Jurkat, Clone E6-1 (cell line): ENCODE measurements at regions not wholly inside any gene's neighbourhood (a gene's known extent, or its start where the extent isn't known, plus 50 kb on each side); places are given as distances from the start of the nearest gene placed in this dataset.

Experiments used
- DNase-seq: peaks from one replicate; pipeline ENCODE4 v3.0.0-alpha.2; 2011; ENCODE audit warnings: low read depth, low spot score
- H3K4me3 ChIP-seq: 2 replicates; pipeline ENCODE4 v1.5.1; 2011; ENCODE audit warnings: mild to moderate bottlenecking, low read length, control low read depth, moderate library complexity

DNA sequence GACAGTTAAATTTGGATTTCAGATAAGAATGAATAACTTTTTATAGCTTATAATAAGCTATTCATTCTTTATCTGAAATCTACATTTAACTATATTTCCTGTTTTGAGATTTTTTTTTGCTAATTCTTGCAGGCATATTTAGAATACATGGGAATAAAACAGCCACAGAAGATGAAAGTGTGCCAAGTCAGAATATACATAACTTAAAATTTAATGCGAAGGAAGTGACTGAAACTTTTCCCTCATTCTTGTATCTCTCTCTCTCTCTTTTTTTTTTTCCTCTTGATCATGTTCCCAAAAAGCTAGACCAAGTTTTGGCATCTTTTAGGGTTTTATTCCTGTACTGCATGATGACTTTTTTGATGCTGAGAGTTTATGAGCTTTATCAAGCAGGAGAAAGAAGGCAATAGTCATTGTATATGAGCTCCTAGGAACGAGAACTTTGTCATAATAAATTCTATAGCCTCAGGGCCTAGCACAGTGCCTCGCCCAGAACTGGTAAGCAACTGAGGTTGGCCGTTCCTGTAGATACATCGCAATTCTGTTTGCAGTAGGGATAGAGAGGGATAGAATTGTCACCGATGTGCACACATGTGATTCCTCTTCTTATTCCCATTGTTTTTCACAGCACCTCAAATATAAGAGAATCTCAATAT is 205.2 kb downstream of the MYLK4 start:
- DNase-seq, result no peak
- H3K4me3 ChIP-seq, result no peak overlapping the region

- no peak for DNase-seq
Observed at GRCh38 chr6:2543321-2543720, 207.4 kb downstream of the MYLK4 start.

GRCh38 chr6:2542858-2543218 is 207.9 kb downstream of the MYLK4 start:
- DNase-seq, result peak; percentile 100
- H3K4me3 ChIP-seq, result 0 out of 2 replicates have a peak overlapping the region, but pooled peaks have one; percentile 3

More at GRCh38 chr6:2543321-2543720, 207.4 kb downstream of the MYLK4 start:
- H3K4me3 ChIP-seq, result peak overlapping the region; percentile 19

DNA sequence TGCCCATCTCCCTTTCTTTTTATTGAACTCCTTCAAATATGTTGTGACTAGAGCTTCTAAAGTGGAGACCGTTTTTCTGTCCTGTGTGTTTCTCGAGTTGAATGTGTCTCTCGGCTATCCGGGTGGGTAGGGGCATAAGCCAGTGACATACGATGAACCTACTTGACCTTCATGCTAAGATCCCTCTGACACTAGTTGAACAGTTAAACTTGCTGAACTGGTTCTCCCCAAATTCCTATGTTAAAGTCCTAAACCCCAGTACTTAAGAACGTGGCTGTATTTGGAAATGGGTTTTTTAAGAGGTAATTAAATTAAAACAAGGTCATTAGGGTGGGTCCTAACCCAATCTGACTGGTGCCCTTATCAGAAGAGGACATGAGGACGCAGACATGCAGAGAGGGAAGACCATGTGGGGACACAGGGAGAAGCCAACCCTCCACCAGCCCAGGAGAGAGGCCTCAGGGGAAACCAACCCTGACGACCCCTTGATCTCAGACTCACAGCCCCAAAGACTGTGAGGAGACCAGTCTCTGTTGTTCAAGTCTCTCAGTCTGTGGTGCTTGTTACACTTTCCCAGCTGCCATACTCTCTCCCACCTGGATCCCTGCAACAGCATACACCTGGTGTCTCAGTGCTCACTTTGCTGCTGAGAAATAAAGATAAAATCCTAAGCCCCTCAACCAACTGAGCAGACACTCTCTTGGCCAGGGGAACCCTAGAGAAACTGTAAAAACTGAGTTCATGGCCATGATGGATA is 208.4 kb downstream of the MYLK4 start:
- DNase-seq, result no peak
- peak overlapping the region; percentile 3; the same call in 1 of the 2 replicates for H3K4me3 ChIP-seq

DNA sequence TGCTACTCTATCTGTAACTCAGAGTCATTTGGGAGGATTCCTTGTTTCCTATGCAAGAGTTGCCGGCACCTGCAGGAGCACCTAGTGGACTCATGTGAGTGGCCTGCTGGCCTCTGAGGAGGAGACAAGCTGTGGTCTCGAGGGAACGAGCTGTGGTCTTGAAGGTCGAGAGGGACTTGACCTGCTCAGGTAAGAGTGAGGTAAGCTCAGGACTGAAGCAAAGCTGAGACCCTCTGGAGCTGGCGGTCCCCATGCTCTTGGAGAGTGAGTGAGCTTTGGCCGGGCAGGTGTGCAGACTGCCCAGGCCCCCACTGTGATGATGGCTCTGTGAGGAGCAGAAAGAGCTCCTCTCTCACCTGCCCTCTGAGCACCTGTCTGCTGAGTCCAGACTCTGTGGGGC is 214.3 kb downstream of the MYLK4 start:
- H3K4me3 ChIP-seq, result no peak overlapping the region
- DNase-seq, result no peak

- no peak overlapping the region for H3K4me3 ChIP-seq
- no peak for DNase-seq
Observed at GRCh38 chr6:2535506-2535905, 215.2 kb downstream of the MYLK4 start.

DNA sequence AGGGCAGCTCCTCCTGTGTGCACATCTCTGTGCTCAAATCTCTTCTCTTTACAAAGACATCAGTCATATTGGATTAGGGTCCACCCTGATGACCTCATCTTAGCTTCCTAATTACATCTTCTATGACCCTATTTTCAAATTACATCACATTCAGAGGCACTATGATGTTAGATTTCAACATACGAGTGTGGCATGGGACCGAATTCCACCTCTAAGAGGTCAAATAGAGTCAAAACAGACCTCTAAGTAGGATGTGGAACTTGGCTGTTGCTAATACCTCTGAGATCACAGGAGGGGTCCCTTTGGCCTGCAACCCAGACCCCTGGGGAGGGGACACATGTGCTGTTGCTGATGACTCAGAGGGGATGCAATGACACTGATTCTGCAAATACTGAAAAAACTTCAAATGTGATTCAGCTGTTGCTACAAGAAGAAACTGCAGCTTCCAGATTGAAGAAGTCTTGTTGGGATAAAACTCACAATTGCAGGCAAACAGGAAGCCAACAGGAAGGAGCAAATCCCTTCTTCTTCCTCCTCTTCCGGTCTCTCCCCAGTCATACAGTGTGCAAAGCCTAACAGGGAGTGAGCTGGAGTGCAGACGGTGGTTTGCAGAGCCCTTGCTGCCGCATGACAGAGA is 216.2 kb downstream of the MYLK4 start:
- DNase-seq, result no peak
- H3K4me3 ChIP-seq, result no peak overlapping the region

DNA sequence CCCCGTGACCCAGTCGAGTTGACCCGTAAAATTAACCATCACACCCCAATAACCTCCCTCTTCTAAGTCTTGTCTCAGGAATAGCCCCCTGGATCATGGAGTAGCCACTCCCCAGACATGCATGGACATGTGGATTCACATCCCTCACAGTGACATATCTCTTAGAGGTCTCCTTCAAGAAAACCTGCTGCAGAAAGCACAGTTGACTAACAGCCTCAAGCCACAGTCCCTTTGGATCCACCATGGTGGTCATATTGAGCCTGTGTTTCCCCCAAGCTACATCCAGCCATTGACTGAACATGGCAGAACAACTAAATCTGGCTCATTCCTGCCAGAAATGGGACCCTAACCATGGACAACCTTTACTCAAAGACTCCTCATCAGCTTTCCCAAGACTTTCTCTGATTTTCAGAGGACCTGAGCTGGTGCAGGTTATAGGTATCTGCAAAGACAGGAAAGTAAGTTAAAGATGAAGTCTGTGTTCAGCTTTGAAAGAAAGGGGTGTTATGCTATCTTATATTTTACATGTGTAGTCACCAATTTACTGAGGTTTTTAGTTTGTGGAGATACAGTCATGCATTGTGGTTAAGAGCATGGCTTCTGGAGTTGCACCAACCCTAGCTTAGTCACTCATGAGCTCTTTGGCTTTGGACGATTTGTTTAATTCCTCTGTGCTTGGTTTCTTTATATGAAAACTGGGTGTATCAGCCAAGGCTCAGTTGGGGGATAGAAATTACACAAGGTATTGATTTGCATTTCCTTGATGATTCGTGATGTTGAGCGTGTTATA is 219.1 kb downstream of the MYLK4 start:
- DNase-seq, result no peak

DNA sequence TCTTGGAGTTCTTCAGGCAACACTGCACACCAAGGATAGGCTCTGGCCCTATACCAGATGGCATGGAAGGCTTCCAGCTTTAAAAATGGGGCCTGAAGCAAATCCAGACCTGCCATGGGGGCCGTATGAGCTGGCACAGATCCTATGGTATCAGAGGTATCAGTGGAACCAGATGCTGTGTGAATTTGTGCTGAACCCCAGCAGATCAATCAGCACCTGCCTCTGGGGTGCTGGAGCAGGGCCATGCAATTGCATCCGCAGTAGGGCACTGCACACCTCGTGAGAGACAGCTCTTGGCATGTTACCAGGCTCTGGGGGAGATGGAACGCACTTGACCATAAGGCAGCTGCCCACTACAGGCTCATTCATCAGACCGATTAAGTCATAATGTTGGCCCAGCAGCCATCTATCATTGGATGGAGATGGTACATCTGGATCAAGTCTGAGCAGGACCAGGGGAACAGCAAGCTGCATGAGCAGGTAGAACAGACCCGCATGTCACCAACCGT is 221.5 kb downstream of the MYLK4 start:
- H3K4me3 ChIP-seq, result no peak overlapping the region
- DNase-seq, result no peak

More for the DNA sequence above, 219.1 kb downstream of the MYLK4 start:
- H3K4me3 ChIP-seq, result no peak overlapping the region

DNA sequence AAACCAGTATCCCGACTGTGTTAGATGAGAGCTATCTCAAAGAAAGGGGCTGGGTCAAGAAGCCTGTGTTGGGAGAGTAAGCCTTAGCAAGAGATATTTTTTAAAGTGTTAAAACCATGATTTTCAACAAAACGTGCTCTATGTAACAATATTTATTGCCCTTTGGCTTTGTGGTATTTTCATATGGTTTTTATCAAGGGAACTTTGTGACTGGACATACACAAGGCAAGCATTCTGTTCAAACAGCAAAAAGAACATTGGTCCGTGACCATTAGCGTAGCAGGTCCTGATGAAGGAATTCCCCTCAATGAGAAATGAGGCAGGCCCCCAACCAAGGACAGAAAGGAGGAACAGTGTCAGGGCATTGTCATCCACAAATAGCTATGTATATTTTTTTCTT is 222.6 kb downstream of the MYLK4 start:
- no peak overlapping the region for H3K4me3 ChIP-seq
- no peak for DNase-seq

GRCh38 chr6:2526766-2527165 is 224.0 kb downstream of the MYLK4 start:
- DNase-seq, result no peak
- H3K4me3 ChIP-seq, result no peak overlapping the region

- no peak for DNase-seq
- no peak overlapping the region for H3K4me3 ChIP-seq
Observed at GRCh38 chr6:2524090-2524489, 226.6 kb downstream of the MYLK4 start.

DNA sequence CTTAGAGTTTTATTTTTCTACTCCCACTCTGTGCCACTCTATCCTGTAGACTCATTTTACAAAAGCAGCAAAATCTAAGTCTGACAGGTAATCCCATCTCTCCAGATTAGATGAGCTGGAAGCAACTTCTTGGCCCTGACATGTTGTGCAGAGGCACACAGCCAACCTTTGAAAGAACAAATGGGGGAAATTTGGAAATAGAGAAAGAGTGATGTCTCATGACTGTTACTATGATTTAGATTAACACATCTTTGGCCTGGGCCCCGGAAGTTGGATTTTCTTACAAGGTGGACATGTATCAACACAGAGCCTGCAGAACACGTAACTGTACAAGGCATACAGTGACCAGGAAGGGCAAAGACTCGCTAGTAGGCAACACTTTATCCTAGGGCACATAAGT is 227.7 kb downstream of the MYLK4 start:
- no peak overlapping the region for H3K4me3 ChIP-seq
- DNase-seq, result no peak

GRCh38 chr6:2522521-2522920 is 228.2 kb downstream of the MYLK4 start:
- DNase-seq, result no peak
- no peak overlapping the region for H3K4me3 ChIP-seq

DNA sequence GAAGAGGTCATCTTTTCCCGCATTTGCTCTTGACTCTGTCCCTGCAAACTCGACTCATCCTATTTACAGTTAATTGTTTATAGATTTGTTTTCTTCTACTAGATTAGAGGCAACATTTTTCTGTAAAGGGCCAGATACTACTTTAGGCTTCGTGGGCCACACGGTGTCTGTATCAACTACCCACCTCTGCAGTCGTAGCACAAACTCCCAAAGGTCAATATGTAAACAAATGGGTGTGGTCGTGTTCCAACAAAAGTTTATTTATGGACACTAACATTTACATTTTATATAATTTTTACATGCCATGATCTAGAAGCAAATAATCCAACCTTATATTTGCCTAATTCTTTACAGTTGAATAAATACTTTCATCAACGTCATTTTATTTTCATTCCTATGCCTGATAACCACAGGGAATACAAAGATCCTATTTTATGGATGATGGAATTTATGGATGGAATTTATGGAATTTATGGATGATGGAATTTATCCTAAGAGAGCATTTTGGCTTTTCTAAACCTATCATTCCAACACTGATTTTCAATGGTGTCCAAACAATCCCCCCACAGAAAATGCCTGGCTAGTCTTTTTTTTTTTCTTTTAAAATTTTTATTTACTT is 232.8 kb downstream of the MYLK4 start:
- no peak overlapping the region for H3K4me3 ChIP-seq
- DNase-seq, result no peak

GRCh38 chr6:2517401-2517800 is 233.3 kb downstream of the MYLK4 start:
- no peak for DNase-seq
- no peak overlapping the region for H3K4me3 ChIP-seq

GRCh38 chr6:2516059-2516458 is 234.7 kb downstream of the MYLK4 start:
- no peak overlapping the region for H3K4me3 ChIP-seq

DNA sequence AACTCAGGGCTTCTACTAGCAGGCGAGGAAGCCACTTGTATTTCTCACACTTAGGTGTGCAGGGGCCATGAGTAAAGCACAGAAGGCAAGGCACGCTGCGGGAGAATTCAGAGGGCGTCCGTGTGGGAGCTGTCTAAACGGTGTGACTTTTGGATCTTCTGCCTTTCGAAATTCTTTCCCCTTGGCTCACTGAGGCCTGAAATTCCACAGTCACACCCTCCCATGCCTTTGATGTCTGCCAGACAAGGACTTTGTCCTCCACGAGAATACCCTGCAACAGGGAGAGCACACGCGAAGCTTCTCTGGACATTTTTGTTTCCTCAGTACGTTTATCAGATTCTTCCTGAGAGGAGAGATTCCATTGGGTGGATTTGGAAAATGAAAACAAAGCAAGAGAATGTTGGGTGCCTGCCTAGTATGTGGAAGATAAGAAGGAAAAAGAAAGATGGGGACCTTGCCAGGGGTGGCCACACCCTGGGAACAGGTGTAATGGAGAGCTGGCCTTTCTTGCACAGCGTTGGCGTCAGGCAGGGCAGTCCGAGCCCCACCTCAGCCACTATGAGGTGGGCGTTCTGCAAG is 235.7 kb downstream of the MYLK4 start:
- H3K4me3 ChIP-seq, result no peak overlapping the region
- no peak for DNase-seq

More at GRCh38 chr6:2516059-2516458, 234.7 kb downstream of the MYLK4 start:
- no peak for DNase-seq

DNA sequence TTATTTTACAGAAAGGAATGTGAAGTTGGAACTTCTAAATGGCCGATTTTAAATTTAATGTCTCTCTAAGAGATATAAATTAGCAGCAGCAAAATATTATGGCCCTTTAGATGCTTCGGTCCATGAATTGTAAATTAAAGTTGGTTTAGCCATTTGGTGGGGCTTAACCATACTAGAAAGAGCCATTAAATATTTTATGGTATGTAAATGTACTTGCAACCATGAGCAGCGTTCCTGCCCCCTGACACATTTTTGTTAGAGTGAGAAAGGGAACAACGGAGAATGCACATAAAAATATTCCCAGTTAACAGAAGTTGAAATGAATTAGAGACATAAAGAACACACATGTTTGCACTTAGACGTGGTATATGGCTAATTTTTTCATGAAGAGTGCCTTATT is 237.9 kb downstream of the MYLK4 start:
- no peak for DNase-seq
- no peak overlapping the region for H3K4me3 ChIP-seq
